HG02973 (cell line): ENCODE measurements at regions not wholly inside any gene's neighbourhood (a gene's known extent, or its start where the extent isn't known, plus 50 kb on each side); places are given as distances from the start of the nearest gene placed in this dataset.

ENCODE experiments used
- ATAC-seq: cut with Tn5 transposase; IDR thresholded peaks from one replicate; pipeline ENCODE4 v1.9.1; 2021; ENCODE audit warnings: moderate library complexity; ENCODE audit not compliant: unreplicated experiment

- no peak for ATAC-seq
Measured at GRCh38 chr12:41777064-41777790, 367.4 kb downstream of the GXYLT1 start.

DNA sequence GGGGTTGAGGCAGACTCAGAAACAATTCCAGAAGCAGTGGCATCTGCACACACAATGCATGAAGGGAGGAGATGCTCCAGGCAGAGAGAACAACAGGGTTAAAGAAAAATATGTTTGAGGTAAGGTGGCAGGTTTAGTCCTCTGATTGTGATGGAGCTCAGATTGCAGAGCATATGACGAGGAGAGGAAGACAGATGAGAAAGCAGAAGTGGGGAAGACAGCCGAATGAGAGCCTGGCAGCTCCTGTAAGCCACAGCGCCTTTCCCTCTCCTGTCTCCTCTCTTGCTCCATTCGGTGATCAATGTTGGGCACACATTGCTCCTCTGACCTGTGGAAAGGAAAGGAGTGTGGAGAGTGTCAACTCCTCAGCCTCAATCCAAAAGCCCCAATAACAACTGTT lies 372.2 kb downstream of the GXYLT1 start:
- ATAC-seq: no peak

- peak; percentile 65 for ATAC-seq
Measured at GRCh38 chr12:41769810-41770209, 374.9 kb downstream of the GXYLT1 start.

DNA sequence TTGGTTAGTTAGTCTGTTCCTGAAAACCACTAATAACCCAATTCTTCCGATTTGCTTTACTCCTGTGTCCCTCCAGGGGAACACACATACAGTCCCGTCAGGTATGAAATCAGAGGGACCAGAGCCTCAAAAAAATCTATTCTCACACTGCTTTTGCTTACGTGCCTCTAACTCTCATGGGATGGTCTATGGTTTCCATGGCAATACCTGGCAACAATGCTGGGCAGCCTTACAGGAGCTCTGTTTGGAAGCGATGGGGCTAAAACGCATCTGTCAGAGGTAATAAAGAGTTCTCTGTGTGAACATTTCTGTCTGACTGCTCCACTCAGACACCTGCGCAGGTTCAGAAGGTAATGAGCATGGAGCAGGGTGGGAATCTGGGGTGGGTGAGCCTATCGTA lies 376.2 kb downstream of the GXYLT1 start:
- no peak for ATAC-seq

GRCh38 chr12:41762691-41763090 lies 382.0 kb downstream of the GXYLT1 start:
- no peak for ATAC-seq

DNA sequence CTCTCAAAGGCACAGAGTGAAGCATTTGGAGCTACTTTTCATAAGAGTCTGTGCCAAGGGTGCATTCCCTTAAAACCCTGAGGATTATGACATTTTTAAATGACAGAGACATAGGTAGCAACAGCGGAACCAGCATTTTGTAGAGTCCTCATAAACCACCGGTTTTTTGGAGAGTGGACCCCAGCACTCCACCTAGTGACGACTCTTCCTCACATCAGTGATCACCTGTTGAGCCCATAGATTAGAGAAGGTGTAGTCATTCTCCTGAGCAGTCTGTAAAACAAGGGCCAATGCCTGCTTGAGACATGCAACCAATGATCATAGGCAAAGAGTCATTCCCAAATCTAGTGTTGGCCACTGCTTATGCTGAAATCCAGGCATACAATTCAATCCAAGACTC lies 399.1 kb downstream of the GXYLT1 start:
- no peak for ATAC-seq

DNA sequence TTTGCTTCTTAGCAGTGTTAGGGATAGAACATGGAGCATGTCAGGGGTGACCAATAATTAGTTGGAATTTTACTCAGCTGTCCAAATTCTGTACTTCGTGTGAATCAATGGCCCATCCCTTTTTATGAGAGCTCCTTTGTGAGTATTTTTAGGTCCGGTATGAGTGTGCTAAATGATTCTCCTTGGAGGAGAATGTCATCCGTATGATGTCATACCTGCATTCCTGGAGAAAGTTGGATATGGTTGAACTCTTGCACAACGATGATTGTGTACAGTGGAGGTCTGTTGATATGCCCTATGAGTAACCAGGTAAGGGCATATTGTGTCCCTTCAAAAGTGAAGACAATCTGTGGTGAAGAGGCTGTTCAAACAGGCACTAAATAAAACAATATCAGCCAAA lies 400.8 kb downstream of the GXYLT1 start:
- ATAC-seq: no peak

DNA sequence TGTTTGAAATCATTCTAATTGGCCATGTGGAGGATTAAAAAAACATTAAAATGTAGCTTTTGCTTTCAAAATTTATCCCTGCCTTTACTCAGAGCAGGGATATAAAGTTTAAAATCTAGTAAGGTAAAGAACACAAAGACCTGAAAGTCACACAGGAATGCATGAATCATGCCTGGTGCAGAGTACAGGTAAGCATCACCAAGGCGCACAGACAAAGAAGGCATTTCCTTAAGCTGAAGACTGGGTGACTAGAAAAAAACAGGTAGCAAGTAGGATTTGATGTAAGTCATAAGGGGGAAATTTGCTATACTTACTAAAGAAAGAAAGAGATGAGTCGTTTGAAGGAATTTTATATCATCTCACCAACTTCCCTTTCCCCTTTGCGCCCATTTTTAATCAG lies 405.6 kb downstream of the GXYLT1 start:
- no peak for ATAC-seq

- no peak for ATAC-seq
Measured at GRCh38 chr12:41737423-41737822, 407.3 kb downstream of the GXYLT1 start.

DNA sequence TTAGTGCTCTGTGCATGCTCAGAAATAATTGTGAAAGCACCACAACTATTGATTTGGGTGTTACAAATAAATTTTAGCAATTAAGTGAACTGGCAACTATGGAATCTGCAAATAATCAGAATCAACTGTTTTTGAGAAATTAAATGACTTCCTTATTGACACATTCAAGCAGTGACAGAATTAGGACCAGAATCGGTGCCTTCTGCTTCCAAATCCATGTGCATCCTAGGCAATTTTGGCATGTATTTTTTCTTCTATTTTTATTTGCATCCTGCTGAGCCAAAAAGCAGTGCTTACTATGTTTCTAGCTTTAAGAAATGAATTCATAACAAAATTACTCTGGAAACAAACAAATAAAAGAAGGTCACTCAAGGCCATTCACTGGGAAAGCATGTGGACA lies 408.2 kb downstream of the GXYLT1 start:
- ATAC-seq: no peak

DNA sequence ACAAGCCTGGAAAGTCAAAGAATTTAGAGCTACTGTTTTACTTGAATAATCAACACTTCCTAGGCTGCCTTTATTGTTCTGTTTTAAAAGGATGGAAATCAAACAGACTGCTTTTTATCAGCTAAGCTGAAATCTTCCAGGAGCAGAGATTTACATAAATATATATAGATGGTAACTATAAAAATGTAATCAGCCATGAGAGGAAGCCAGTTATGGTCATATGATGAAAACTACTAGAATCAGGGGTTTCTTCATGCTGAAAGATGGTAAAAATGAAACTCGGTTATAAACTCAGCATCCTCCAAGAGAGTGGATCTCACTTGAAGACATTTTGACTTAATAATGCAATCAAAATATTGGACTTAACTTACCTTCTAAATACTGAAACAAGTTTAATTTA lies 413.0 kb downstream of the GXYLT1 start:
- no peak for ATAC-seq

DNA sequence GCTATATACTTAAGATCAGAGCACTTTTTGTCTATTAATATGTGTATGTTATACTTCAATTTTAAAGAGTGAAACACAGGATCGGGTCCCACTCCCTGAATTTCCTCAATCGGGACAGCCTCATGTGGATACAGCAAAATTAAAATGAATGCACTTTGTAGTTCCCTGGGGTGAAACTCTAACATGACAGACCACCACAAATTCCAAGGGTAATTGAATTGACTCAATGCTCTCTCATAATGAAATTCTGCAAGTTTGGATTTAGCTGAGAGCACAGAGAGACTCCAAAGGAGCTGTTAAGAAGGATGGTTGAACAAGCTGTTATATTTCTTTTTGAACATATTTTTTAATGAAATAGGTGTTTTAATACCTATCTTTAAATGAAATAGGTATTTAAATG lies 413.6 kb downstream of the GXYLT1 start:
- no peak for ATAC-seq

DNA sequence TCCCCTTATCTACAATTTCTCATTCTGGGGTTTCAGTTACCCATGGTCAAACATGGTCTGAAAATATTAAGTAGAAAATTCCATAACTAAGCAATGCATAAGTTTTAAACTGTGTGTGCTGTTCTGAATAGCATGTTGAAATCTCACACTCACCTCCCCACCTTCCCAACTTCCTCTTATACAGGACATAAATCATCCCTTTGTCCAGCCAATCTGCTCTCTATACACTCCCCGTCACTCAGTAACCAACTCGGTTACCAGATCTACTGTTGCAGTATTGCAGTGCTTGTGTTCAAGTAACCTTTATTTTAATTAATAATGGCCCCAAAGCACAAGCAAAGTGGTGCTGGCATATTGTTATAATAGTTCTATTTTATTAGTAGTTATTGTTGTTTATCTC lies 420.5 kb downstream of the GXYLT1 start:
- ATAC-seq: no peak

GRCh38 chr12:41719214-41719613 lies 425.5 kb downstream of the GXYLT1 start:
- ATAC-seq: no peak

DNA sequence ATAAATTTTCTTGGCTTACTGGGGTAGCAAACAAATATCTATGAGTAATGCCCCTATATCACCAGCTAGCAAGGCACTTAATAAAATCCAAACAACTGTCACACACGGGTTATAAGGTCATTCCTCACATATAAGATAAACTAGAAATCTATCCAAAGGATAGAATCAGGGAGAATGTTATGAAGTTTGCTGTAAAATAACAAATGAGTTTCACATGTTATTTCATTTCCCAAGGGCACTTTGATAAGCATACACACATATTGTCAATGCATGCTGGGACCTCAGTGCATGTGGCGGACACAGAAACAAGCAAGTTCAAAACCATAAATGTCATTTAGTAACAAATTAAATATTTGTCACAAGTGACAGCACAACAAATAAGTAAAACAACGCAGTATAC lies 429.4 kb downstream of the GXYLT1 start:
- ATAC-seq: no peak

DNA sequence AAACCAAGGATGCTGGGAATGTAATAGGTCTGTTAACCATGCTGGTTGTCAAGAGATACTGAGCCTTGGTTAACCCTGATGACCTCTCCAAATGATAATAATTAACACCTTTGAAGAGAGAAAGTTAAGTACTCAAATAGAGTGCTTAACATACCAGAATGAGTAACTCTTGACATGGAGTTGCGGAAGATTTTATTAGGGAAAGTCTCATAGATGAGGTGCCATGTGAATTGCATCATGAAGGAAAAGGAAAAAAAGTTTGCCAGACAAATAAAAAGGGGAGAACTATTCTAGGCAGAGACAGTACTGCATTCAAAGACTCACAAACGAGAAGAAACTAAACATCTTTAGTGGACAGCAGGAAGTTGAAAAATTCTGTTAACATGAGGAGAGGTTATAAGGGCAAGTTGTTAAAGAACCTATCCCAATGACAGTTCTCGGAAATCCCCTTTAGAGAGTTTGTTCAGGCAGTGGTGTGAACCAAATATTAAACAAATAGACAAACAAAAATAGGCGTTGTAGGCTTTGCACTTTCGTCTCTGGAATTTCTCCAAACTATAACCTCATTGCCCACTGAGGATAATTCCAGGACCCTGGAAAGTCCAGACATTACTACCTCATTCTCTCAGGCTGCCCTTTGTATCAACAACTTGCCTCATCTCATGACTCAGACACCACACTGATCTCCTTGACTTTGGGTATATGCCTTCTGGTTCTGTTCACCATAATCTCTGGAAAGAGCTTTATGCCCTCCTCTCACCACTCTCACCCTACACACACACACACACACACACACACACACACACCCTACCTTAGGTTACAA lies 435.0 kb downstream of the GXYLT1 start:
- ATAC-seq: no peak

GRCh38 chr12:41709012-41709411 lies 435.7 kb downstream of the GXYLT1 start:
- no peak for ATAC-seq

- no peak for ATAC-seq
Measured at GRCh38 chr12:41706376-41706775, 438.3 kb downstream of the GXYLT1 start.

GRCh38 chr12:41701943-41702601 lies 442.6 kb downstream of the GXYLT1 start:
- ATAC-seq: no peak

- no peak for ATAC-seq
Measured at GRCh38 chr12:41700940-41701339, 443.7 kb downstream of the GXYLT1 start.

DNA sequence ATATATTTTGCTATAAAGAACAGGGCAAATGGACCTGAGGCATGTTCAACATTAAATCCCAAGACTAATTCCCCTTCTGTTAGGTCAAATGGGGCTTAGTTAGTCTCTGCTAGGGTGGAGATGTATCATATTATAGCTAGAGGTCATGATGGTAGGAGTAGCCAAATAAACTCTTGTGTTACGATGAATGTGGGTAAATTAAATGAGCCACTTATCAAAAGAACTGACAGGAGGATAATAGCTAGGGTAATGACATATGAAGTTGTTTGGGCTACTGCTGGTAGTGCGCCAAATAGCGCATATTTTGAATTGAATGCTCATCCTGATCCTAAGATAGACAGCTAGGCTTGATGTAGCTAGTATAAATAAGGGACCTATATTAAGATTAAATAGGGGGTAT lies 445.0 kb downstream of the GXYLT1 start:
- no peak for ATAC-seq

- ATAC-seq: no peak
Measured at GRCh38 chr12:41697161-41697560, 447.5 kb downstream of the GXYLT1 start.
